GM23338 (cell line): ENCODE measurements at regions not wholly inside any gene's neighbourhood (a gene's known extent, or its start where the extent isn't known, plus 50 kb on each side); places are given as distances from the start of the nearest gene placed in this dataset.

Experiments used
- ATAC-seq: fragments of 200-7000 bp; cut with Tn5 transposase; 3 replicates; pipeline ENCODE4 v1.9.1; 2020
- DNase-seq: peaks from one replicate; pipeline ENCODE4 v3.0.0-alpha.2; 2015; ENCODE audit warnings: low spot score
- H2AFZ ChIP-seq: fragments of 200-600 bp; sonication (generic); 2 replicates; pipeline ENCODE4 v1.8.0; 2016; ENCODE audit warnings: antibody characterized with exemption, mild to moderate bottlenecking, moderate library complexity
- H3F3A ChIP-seq: fragments of 200-600 bp; sonication (generic); replicated peaks from 2 replicates; pipeline ENCODE4 v1.8.0; 2017; ENCODE audit warnings: antibody characterized with exemption, mixed run types, low read depth
- H3K27ac ChIP-seq: fragments of 200-600 bp; sonication (generic); 2 replicates; pipeline ENCODE4 v1.6.1; 2016; ENCODE audit warnings: low read depth
- H3K27me3 ChIP-seq: fragments of 200-600 bp; sonication (generic); 2 replicates; pipeline ENCODE4 v1.8.0; 2016; ENCODE audit warnings: mild to moderate bottlenecking, mixed run types, moderate library complexity; ENCODE audit not compliant: insufficient read depth
- H3K36me3 ChIP-seq: fragments of 200-600 bp; sonication (generic); 2 replicates; pipeline ENCODE4 v1.8.0; 2016; ENCODE audit warnings: mild to moderate bottlenecking; ENCODE audit not compliant: insufficient read depth
- H3K4me1 ChIP-seq: fragments of 200-600 bp; sonication (generic); 2 replicates; pipeline ENCODE4 v1.8.0; 2016; ENCODE audit warnings: mild to moderate bottlenecking, moderate library complexity; ENCODE audit not compliant: insufficient read depth
- H3K4me2 ChIP-seq: fragments of 200-600 bp; sonication (generic); 2 replicates; pipeline ENCODE4 v1.7.1; 2017; ENCODE audit warnings: mixed run types
- H3K4me3 ChIP-seq: fragments of 200-600 bp; sonication (generic); 2 replicates; pipeline ENCODE4 v1.6.1; 2016; ENCODE audit warnings: mixed run types
- H3K79me2 ChIP-seq: fragments of 200-600 bp; sonication (generic); replicated peaks from 2 replicates; pipeline ENCODE4 v1.8.0; 2017; ENCODE audit warnings: mild to moderate bottlenecking; ENCODE audit not compliant: insufficient read depth
- H3K9me2 ChIP-seq: fragments of 200-600 bp; sonication (generic); 2 replicates; pipeline ENCODE4 v1.8.0; 2017; ENCODE audit not compliant: insufficient read depth
- H4K20me1 ChIP-seq: fragments of 200-600 bp; sonication (generic); replicated peaks from 2 replicates; pipeline ENCODE4 v1.8.0; 2017; ENCODE audit warnings: mild to moderate bottlenecking; ENCODE audit not compliant: insufficient read depth
- H3K27ac Mint-ChIP-seq: 2 replicates; pipeline ENCODE4 v1.8.0; 2020; ENCODE audit warnings: inconsistent platforms, mild to moderate bottlenecking, moderate library complexity, mixed read lengths
- H3K27me3 Mint-ChIP-seq: 3 replicates; pipeline ENCODE4 v1.8.0; 2022; ENCODE audit warnings: low read depth, mild to moderate bottlenecking, moderate library complexity, mixed read lengths, inconsistent platforms; ENCODE audit not compliant: insufficient read depth, poor library complexity
- H3K36me3 Mint-ChIP-seq: 3 replicates; pipeline ENCODE4 v1.8.0; 2021; ENCODE audit warnings: low read depth, mild to moderate bottlenecking, inconsistent platforms, moderate library complexity, mixed read lengths
- H3K4me1 Mint-ChIP-seq: 3 replicates; pipeline ENCODE4 v1.8.0; 2020; ENCODE audit warnings: mild to moderate bottlenecking, inconsistent platforms, mixed read lengths
- H3K4me3 Mint-ChIP-seq: 3 replicates; pipeline ENCODE4 v1.8.0; 2021; ENCODE audit warnings: moderate library complexity, mild to moderate bottlenecking, inconsistent platforms, mixed read lengths
- H3K9me3 Mint-ChIP-seq: 3 replicates; pipeline ENCODE4 v1.8.0; 2020; ENCODE audit warnings: moderate library complexity, mild to moderate bottlenecking, inconsistent platforms, mixed read lengths
- CREB1 ChIP-seq: fragments of 250-450 bp; sonication (Bioruptor Pico); IDR thresholded peaks from 2 replicates; pipeline ENCODE4 v1.5.0; 2020; ENCODE audit warnings: low read depth, mild to moderate bottlenecking, moderate library complexity
- CTCF ChIP-seq, 2 experiments: fragments of 200-600 bp in 1 of 2; sonication (generic) in 1 of 2; conservative IDR thresholded peaks; 2 replicates each; pipeline versions ENCODE4 v1.5.1 to v1.6.1; 2016 to 2017; ENCODE audit warnings: antibody characterized with exemption in 2 of 2, low read depth in 2 of 2, mild to moderate bottlenecking in 2 of 2, moderate library complexity in 1 of 2
- ETS1 ChIP-seq: IDR thresholded peaks from 2 replicates; pipeline ENCODE4 v1.6.1; 2016; ENCODE audit warnings: antibody characterized with exemption
- EZH2 ChIP-seq: fragments of 200-600 bp; sonication (generic); IDR thresholded peaks from one replicate; pipeline ENCODE4 v1.8.0; 2017; ENCODE audit warnings: antibody characterized with exemption, mild to moderate bottlenecking, low read depth; ENCODE audit not compliant: unreplicated experiment
- EZH2phosphoT487 ChIP-seq: fragments of 200-600 bp; sonication (generic); IDR thresholded peaks from one replicate; pipeline ENCODE4 v1.8.1; 2018; ENCODE audit warnings: antibody characterized with exemption; ENCODE audit not compliant: unreplicated experiment
- JUNB ChIP-seq: IDR thresholded peaks from one replicate; pipeline ENCODE4 v1.6.1; 2016; ENCODE audit warnings: antibody characterized with exemption; ENCODE audit not compliant: unreplicated experiment
- NANOG ChIP-seq: IDR thresholded peaks from 2 replicates; pipeline ENCODE4 v1.6.1; 2016; ENCODE audit warnings: antibody characterized with exemption, borderline replicate concordance
- POLR2AphosphoS5 ChIP-seq: IDR thresholded peaks from 2 replicates; pipeline ENCODE4 v1.6.1; 2016; ENCODE audit warnings: antibody characterized with exemption, low read depth
- STAT1 ChIP-seq: IDR thresholded peaks from one replicate; pipeline ENCODE4 v1.6.1; 2016; ENCODE audit warnings: antibody characterized with exemption; ENCODE audit not compliant: unreplicated experiment
- ZNF114 ChIP-seq: fragments of 250-450 bp; sonication (Bioruptor Pico); IDR thresholded peaks from 2 replicates; pipeline ENCODE4 v1.5.0; 2020; ENCODE audit warnings: mild to moderate bottlenecking, moderate library complexity
- ZNF331 ChIP-seq: fragments of 250-450 bp; sonication (Bioruptor Pico); IDR thresholded peaks from 2 replicates; pipeline ENCODE4 v1.5.0; 2020; ENCODE audit warnings: low read depth, mild to moderate bottlenecking, moderate library complexity
- TF ChIP-seq, protein P1 (sequence below): fragments of 250-450 bp; sonication (Bioruptor Pico); IDR thresholded peaks from 2 replicates; pipeline ENCODE4 v1.5.0; 2020; ENCODE audit warnings: mild to moderate bottlenecking, moderate library complexity
- TF ChIP-seq, protein P2 (sequence below): IDR thresholded peaks from one replicate; pipeline ENCODE4 v1.6.1; 2018; ENCODE audit warnings: antibody characterized with exemption; ENCODE audit not compliant: unreplicated experiment

- H3K36me3 Mint-ChIP-seq = peaks cover 3% of the 10 kb centered on the region; the same call in 2 of the 3 replicates
- DNase-seq (no peak), ATAC-seq (no peak)
Measured at GRCh38 chr2:129255610-129256313, 723.7 kb upstream of the RAB6C start.

More at GRCh38 chr2:129255610-129256313, 723.7 kb upstream of the RAB6C start:
- H2AFZ ChIP-seq = no peak overlapping the region
- Mint-ChIP-seq H3K9me3 (peaks cover 15% of the 10 kb centered on the region), H3K4me1 (peaks cover 4% of the 10 kb centered on the region; the same call in 2 of the 3 replicates), H3K4me3 (no peak overlapping the region), H3K27me3 (peaks cover 5% of the 10 kb centered on the region), H3K27ac (no peak overlapping the region)
- no peaks in the 10 kb centered on the region for H3K79me2 ChIP-seq
- no peaks in the 10 kb centered on the region for H3F3A ChIP-seq
- no peaks in the 10 kb centered on the region for H3K36me3 ChIP-seq
- TF ChIP-seq STAT1 (no peak), ETS1 (no peak), ZNF331 (CRISPR knock-in tag) (no peak), CTCF (conservative IDR thresholded peaks at IDR 0.05; ENCODE audit: low read depth in 2 of 2) (no peak), EZH2 (no peak), POLR2AphosphoS5 (no peak), CREB1 (CRISPR knock-in tag) (no peak), NANOG (no peak), ZNF114 (no peak), EZH2phosphoT487 (no peak), JUNB (no peak)
- TF ChIP-seq, protein P1, sequence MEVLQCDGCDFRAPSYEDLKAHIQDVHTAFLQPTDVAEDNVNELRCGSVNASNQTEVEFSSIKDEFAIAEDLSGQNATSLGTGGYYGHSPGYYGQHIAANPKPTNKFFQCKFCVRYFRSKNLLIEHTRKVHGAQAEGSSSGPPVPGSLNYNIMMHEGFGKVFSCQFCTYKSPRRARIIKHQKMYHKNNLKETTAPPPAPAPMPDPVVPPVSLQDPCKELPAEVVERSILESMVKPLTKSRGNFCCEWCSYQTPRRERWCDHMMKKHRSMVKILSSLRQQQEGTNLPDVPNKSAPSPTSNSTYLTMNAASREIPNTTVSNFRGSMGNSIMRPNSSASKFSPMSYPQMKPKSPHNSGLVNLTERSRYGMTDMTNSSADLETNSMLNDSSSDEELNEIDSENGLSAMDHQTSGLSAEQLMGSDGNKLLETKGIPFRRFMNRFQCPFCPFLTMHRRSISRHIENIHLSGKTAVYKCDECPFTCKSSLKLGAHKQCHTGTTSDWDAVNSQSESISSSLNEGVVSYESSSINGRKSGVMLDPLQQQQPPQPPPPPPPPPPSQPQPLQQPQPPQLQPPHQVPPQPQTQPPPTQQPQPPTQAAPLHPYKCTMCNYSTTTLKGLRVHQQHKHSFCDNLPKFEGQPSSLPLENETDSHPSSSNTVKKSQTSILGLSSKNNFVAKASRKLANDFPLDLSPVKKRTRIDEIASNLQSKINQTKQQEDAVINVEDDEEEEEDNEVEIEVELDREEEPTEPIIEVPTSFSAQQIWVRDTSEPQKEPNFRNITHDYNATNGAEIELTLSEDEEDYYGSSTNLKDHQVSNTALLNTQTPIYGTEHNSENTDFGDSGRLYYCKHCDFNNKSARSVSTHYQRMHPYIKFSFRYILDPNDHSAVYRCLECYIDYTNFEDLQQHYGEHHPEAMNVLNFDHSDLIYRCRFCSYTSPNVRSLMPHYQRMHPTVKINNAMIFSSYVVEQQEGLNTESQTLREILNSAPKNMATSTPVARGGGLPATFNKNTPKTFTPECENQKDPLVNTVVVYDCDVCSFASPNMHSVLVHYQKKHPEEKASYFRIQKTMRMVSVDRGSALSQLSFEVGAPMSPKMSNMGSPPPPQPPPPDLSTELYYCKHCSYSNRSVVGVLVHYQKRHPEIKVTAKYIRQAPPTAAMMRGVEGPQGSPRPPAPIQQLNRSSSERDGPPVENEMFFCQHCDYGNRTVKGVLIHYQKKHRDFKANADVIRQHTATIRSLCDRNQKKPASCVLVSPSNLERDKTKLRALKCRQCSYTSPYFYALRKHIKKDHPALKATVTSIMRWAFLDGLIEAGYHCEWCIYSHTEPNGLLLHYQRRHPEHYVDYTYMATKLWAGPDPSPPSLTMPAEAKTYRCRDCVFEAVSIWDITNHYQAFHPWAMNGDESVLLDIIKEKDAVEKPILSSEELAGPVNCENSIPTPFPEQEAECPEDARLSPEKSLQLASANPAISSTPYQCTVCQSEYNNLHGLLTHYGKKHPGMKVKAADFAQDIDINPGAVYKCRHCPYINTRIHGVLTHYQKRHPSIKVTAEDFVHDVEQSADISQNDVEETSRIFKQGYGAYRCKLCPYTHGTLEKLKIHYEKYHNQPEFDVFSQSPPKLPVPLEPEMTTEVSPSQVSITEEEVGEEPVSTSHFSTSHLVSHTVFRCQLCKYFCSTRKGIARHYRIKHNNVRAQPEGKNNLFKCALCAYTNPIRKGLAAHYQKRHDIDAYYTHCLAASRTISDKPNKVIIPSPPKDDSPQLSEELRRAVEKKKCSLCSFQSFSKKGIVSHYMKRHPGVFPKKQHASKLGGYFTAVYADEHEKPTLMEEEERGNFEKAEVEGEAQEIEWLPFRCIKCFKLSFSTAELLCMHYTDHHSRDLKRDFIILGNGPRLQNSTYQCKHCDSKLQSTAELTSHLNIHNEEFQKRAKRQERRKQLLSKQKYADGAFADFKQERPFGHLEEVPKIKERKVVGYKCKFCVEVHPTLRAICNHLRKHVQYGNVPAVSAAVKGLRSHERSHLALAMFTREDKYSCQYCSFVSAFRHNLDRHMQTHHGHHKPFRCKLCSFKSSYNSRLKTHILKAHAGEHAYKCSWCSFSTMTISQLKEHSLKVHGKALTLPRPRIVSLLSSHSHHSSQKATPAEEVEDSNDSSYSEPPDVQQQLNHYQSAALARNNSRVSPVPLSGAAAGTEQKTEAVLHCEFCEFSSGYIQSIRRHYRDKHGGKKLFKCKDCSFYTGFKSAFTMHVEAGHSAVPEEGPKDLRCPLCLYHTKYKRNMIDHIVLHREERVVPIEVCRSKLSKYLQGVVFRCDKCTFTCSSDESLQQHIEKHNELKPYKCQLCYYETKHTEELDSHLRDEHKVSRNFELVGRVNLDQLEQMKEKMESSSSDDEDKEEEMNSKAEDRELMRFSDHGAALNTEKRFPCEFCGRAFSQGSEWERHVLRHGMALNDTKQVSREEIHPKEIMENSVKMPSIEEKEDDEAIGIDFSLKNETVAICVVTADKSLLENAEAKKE (CRISPR knock-in tag) = no peak
- TF ChIP-seq, protein P2, sequence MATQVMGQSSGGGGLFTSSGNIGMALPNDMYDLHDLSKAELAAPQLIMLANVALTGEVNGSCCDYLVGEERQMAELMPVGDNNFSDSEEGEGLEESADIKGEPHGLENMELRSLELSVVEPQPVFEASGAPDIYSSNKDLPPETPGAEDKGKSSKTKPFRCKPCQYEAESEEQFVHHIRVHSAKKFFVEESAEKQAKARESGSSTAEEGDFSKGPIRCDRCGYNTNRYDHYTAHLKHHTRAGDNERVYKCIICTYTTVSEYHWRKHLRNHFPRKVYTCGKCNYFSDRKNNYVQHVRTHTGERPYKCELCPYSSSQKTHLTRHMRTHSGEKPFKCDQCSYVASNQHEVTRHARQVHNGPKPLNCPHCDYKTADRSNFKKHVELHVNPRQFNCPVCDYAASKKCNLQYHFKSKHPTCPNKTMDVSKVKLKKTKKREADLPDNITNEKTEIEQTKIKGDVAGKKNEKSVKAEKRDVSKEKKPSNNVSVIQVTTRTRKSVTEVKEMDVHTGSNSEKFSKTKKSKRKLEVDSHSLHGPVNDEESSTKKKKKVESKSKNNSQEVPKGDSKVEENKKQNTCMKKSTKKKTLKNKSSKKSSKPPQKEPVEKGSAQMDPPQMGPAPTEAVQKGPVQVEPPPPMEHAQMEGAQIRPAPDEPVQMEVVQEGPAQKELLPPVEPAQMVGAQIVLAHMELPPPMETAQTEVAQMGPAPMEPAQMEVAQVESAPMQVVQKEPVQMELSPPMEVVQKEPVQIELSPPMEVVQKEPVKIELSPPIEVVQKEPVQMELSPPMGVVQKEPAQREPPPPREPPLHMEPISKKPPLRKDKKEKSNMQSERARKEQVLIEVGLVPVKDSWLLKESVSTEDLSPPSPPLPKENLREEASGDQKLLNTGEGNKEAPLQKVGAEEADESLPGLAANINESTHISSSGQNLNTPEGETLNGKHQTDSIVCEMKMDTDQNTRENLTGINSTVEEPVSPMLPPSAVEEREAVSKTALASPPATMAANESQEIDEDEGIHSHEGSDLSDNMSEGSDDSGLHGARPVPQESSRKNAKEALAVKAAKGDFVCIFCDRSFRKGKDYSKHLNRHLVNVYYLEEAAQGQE = no peak
- no peaks in the 10 kb centered on the region for H3K4me1 ChIP-seq
- no peaks in the 10 kb centered on the region for H4K20me1 ChIP-seq
- H3K9me2 ChIP-seq = no peaks in the 10 kb centered on the region
- H3K27me3 ChIP-seq = no peaks in the 10 kb centered on the region
- H3K4me2 ChIP-seq = no peak overlapping the region
- no peak overlapping the region for H3K27ac ChIP-seq
- H3K4me3 ChIP-seq = no peak overlapping the region
